ENCODE measurements at regions not wholly inside any gene's neighbourhood (a gene's known extent, or its start where the extent isn't known, plus 50 kb on each side); places are given as distances from the start of the nearest gene placed in this dataset.

DNA sequence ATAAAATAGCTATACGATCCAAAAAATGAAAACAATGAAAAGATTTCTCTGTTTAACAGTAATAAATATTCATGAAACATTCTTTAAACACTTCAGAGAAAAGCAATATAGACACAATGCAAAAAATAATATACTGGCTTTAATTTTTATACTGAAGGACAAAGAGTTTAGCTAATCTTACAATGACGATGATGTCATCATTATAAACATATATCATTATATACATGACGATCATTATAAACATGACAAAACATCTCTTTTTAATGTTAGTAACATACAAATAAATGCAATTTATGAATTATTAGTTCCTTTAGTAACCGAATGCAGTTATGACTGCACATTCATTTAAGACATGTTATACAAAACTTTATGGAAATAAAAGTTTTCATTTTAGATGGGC, 1434.6 kb downstream of the PCDH18 start:
- DNase-seq, result no peak

DNA sequence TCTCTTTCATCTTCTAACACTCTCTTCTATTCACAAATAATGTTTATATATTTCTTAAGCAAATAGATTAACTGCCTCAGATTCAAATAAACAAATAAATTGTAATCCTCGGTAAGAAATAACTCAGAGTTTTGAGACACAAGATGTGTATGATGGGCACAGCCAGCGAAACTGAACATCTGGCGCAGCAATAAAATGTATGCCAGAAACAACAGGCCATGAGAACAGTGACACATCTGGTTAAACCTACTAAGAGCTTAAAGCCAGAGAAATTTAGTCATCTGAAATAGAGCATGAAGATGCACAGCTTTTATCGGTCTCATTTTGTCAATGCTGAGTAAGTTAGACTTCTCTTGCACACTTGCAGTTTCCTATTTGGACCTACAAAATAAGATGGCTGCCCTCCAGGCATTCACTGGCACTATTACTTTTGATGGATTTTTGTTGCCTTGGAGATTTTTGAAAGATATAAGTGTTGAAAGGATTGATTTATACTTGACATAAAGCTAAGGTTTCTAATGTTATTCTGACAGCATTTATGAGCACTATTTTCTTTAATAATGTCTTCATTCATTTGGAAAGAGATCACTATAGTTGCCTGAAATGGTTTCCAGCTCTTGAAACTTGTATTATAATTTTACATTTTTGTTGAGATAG, 1444.0 kb downstream of the PCDH18 start:
- peak; percentile 13 to 23 for DNase-seq

DNA sequence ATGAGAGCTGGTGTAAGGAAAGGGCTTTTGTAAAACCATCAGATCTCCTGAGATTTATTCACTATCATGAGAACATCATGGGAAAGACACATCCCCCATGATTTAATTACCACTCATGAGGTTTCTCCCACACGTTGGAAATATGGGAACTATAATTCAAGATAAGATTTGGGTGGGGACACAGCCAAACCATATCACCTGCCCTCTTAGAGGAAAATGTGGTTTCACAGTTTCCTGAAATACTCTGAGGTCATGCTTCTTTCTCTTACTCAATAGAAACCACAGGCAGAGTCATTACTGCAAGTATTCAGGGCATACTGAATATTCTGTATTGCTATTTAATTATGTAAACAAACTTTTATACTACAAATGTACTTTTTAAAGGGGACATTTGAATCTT, 1453.3 kb downstream of the PCDH18 start:
- DNase-seq, result no peak

DNA sequence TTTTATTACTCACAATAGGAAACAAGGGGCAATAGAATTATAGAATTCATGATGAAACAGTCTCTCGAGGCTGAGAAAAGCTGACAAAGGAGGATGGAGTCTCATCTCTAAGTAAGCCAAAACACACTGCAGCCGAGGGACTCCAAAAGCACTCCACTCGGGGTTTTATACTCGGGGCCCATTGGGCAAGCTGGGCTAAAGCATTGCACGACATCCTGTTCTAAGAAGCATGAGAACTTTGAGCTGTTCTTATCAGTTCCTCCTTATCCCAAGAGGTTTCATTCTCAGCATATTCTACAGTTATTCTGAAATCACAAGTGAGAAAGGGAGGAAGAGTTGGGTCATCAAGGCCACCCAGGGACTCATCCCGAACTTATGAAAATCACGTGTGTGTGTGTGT, 1475.5 kb downstream of the PCDH18 start:
- DNase-seq, result no peak

DNA sequence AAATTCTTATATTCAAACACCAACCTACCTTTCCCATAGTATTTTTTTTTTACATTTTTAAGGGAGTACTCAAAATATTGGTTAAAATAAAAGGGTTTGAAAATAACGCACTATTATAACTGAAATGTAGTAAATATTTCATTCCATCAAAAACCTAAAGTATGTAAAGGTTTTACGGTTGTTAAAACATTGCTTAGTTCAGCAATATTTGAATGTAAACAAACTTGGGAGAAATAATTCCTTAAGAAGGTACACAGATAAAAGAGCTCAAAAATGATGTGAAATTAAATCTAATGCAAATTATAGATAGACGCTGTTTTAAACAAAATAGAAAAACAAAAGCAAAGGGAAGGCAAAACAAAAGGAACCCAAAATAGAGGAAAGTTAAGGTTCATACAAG, 1476.9 kb downstream of the PCDH18 start:
- DNase-seq, result no peak

DNA sequence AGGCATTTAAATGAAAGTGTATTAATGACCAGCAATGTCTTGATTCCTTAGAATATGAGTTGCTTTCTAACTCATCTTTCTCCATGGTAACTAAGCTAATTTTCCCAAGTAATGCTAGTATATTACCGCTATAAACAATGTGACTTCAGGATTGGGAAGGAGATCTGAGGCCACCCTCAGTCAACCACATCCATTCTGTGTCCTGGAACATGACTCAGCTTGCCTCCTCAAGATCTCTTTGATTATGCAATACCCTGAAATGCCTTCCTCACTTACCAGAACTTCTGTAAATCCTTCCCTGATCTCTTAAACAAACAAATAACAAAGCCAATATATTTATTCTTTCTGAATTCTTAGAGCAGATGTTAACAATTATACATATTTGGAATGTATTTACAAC, 1495.5 kb downstream of the PCDH18 start:
- DNase-seq, result no peak

DNA sequence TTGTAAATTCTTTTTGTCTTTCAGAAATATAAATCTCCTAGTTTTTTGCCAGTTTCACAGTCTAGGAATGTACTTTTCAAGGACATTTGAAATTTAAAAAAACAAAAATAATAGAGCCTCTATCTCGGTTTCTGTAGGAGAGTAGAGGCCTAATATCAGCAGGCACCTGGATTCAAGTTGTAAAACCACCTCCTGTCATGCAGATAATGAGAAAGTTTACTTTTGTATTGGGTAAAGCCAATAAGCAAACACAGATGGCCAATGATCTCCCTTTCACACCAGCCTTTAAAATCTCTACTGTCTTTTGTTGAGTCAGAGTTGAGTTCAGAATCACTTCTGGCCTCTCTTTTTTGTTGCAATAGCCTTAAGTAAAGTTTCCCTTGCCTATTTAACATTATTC, 1499.9 kb downstream of the PCDH18 start:
- DNase-seq, result no peak

DNA sequence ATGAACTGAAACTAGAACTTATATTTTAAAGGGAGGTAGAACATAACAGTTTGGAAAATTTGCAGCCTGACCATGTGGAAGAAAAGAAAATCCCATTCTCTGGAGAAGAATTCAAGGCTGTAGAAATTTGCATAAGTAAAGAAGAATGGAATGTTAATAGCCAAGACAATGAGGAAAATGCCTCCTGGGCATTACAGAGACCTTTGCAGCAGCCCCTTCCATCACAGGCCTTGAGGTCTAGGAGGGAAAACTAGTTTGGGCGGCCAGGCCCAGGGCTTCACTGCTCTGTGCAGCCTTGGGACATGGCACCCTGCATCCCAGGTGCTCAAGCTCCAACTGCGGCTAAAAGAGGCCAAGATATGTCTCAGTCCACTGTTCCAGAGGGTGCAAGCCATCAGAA, 1506.8 kb downstream of the PCDH18 start:
- DNase-seq, result no peak

DNA sequence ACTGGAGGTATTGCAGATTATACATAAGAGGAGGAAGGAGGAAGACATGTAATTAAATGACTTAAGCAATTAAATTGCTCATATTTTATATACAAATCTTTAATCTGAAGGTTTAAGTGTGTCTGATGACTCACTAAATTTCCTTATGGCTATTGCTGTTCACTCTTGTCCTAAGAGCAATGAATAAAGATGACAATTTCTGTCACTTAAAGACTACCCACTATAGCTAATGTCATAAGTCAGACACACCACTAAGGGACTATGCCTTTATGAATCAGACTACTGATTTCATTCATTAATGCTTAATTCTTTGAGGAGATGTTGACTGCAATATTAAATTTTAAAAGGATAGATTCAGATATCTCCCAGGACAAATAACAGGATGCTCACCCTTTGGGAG, 1514.7 kb downstream of the PCDH18 start:
- no peak for DNase-seq

DNA sequence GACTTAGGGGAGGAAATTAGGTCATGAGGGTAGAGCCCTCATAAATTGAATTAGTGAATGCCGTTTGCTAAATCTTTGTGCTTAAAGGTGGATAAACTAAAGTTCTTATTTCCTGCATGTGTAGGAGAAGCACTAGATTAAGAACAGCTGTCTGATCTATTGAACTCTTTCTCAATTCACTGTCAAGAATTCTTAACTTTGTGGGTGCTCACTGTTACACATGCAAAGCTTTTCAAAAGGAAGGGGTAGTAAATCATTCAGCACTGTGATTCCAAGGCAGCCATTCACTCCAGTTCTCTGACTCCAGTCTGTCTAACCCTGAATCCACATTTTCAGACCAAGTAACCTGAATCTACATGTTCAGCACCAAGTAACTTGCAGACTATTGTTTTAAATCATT, 1520.1 kb downstream of the PCDH18 start:
- DNase-seq, result no peak

DNA sequence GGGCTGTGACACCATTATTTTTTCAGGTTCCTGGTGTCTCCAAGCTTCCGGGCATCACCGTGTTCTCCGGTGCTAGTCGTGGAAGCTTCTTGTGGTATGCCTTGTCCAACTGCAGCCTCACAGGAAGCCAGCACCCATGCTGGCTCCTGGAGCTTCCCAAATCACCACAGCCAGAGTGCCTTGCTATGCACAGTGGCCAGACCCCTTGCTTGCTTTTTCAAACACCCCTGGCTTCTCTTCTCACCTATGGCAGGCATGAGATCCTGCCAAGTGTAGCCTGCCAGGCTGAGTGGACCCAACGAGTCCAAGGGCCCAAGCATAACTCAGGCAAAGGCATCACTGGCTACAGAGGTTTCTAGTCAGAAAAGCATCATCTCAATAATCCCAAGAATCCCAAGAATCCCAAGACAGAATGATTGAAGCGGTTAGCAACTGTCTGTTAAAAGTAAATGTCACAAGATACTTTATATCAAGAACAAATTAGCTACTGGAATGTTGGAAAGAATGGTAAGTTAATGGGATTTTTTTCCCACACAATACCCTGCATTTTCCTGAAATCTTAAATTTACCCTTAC, 1522.9 kb downstream of the PCDH18 start:
- no peak for DNase-seq

DNA sequence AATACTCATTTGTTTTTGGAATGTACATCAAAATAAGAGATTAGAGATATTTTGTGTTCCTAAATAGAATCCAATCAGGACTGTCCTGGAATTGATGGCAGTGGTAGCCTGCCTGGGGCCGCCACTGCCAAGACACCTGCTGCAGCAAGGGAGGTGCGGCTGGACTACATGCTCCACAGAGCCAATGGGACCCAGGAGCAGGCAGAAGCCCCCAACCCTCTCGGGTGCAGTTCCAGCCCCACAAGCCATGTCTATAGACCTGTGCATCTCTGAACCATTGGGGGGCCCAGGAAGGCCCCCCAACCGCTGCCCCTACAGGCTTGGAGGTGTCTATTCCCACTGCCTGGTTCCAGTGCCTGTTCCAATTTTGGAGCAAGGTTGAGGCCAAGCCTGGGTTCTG, 1524.3 kb downstream of the PCDH18 start:
- DNase-seq, result no peak

DNA sequence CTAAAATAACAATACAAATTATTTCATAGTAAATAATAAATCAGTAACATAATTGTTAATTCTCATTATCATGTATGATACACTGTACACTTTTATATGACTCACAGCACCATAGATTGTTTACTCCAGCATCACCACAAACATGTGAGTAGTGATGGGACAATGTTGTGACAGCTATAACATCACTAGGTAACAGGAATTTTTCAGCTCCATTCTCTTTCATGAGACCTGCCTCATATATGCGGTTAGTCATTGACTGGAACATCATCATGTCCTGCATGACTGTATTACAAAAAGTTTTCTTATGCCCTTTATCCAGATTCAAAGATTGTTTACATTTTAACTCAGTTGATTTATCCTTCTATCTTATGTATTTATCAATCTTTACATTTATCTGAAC, 1530.0 kb downstream of the PCDH18 start:
- no peak for DNase-seq

DNA sequence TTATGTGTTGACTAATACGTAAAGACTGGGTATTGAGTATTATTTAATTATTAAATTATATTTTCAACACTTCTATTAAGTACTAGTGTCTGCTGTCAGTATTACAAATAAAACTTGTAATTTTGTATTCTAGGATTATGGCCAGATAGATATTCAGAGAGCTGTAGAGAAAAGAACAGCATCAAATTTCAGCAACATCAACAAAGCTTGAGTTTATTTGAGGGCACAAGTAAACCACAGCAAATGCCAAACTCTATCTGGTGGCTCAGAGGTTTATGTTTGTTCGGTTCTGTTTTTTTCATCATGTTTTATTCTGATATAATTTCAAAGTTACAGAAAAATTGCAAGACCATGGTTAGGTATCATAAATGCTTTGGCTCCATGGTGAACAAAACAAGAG, 1530.5 kb downstream of the PCDH18 start:
- DNase-seq, result no peak

DNA sequence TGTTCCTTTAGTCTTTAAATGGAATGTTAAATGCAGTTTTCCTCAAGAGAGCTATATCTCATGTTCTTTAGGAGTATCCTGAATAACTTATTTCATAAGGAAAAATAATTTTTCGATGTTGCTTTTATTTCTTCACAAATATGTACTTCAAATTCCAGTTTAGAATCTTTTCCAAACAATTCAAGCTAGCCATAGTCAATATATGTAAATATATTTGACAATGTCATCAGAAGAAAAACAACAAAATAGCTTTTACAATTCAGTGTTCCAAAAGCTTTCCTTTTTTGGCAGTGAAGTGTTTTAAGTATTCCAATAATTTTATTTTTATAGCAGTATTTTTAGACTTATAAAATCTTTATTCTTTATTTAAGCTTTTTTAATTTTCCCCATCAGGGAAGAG, 1532.0 kb downstream of the PCDH18 start:
- no peak for DNase-seq

DNA sequence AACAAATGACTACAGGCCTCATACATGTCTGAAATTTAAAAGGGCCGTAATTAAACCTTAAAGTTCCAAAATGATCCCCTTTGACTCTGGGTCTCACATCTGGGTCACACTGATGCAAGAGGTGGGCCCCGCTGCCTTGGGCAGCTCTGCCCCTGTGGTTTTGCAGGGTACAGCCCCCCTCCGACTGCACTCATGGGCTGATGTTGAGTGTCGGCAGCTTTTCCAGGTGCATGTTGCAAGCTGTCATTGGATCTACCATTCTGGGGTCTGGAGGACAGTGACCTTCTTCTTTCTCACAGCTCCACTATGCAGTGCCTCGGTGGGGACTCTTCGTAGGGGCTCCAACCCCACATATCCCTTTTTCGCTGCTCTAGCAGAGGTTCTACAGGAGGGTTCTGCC, 1537.9 kb downstream of the PCDH18 start:
- no peak for DNase-seq

DNA sequence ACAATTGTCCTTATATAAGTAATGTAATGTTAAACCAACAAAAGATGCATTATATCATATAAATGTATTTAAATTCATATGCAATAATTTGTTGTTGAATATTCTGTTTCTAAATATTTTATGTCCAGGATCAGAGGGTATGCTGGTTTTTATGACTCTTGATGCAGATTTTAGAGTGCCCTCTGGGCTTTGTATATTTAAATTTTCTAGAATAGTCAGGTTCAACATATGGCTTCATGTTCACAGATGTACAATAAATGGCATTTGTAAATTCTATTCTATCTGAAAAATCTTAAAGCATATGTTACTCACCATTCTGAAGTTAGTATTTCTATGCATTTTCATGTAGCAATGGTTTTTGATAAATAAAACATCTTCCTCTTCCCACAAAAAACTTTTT, 1555.4 kb downstream of the PCDH18 start:
- no peak for DNase-seq

DNA sequence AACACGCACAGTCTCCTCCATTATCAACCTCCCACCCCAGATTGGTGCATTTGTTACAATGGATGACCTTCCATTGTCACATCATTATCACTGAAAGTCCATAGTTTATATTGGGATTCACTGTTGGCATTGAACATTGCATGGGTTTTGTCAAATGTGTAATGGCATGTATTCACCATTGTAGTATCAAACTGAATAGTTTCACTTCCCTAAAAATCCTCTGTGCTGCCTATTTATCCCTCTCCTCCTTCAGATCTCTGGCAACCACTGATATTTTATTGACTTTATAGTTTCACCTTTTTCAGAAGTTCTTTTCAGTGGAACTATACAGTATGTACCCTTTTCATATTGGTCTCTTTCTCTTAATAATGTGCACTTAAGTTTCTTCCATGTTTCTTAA, 1565.4 kb downstream of the PCDH18 start:
- no peak for DNase-seq

DNA sequence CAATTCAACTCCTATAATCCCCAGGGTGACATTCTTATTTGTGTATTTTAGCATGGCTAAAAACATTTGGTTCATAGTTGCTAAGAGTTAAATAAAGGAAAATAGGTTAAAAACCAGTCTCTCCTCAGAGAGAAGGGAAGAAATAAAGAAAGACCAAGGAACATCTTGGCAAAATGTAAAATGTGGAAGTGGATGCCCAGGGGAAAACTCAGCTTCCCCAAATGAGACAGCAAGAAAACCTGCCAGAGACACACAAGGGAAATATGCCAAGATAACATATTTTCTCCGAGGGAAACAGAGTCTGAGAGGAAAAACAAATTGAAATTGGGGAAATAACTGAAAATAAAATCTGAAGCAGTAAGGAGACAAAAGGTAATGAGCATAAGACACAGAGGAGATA, 1569.3 kb downstream of the PCDH18 start:
- no peak for DNase-seq

DNA sequence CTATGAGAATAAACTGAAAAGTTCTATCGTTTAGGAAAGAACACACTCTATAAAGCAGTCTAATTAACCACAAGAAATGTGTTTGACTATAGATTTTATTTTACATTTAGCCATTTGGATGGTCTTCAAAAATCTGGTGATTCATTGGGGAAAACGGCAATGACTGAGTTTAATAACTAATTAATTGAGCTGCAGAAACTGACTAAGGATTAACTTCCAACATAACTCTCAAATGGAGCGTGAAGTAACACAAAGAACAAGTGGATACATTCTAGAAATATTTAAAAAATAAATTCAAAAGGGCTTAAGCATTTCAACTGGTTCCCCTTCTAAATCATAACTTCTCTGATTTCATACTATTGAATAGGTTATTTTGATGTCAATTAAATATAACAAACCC, 1582.4 kb downstream of the PCDH18 start:
- no peak for DNase-seq

DNA sequence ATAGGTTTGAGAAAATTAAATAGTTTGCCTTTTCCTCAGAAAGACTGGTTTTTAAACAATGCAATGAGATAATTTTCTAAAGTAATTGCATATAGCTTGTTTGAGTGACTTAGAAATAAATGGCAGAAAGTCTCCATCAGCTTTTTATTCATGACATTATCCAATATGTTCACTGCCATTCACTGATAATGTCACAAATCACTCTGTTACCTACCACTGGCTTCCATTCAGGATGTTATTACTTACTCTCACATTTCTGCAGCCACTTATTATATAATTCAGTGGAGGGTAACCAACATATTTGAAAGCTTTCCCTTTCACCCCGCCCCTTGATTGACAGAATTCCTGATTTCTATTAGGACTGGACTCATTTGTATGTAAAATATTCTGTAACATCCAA, 1583.5 kb downstream of the PCDH18 start:
- DNase-seq, result no peak

DNA sequence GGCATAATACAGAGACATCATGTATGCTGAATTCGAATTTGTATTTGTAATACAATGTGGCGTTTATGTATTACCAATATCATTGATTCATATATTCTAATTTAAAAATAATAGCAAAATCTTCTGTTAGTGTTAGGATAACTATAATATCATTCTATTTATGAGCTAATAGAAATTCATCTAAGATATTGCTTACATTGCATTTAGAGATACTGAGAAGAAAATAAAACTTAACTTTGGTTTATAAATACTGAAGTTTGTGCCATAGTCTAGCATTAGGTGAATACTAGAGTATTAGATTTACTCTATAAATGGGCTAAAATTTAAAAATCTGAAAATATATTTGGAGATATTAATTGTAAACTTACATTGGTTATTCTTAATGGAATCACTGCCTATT, 1590.6 kb downstream of the PCDH18 start:
- DNase-seq, result no peak

DNA sequence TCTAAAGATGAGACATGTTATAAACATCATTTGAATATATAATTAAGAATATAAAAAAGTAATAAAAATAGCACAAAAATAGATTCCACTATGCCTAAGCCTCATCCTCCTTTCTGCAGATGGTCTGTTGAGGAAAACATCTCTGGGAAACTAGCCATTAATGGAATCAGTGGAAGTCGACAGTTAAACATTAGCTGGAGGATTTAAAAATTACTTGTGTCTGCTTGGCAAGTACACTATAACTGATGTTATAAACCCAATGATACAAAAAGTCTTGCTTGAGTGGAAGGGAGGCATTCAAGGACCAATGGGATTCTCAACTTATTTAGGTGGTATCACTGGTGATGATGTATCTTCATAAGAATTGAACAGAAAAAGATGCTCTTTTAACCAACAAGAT, 1598.3 kb downstream of the PCDH18 start:
- DNase-seq, result no peak

DNA sequence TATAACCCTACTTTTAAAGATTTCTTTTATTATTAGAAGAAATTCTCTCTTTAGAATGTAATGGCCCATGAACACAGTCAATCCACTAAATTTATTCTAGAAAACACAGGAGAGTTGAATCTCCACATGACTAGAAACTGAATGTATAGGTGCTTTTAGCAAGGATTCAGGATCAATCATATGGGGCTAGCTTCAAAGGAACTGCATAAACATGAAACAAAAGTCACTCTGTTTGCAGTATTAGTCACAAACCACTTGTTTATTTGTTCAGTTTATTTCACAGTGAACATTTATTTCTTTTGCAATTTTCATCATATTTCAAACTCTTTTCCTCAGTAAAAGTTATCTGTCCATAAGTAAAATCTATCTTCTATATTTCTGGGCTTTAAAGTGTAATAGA, 1604.6 kb downstream of the PCDH18 start:
- no peak for DNase-seq

Data from right lung (tissue), 2 donors.